ENCODE measurements at regions not wholly inside any gene's neighbourhood (a gene's known extent, or its start where the extent isn't known, plus 50 kb on each side); places are given as distances from the start of the nearest gene placed in this dataset.

DNA sequence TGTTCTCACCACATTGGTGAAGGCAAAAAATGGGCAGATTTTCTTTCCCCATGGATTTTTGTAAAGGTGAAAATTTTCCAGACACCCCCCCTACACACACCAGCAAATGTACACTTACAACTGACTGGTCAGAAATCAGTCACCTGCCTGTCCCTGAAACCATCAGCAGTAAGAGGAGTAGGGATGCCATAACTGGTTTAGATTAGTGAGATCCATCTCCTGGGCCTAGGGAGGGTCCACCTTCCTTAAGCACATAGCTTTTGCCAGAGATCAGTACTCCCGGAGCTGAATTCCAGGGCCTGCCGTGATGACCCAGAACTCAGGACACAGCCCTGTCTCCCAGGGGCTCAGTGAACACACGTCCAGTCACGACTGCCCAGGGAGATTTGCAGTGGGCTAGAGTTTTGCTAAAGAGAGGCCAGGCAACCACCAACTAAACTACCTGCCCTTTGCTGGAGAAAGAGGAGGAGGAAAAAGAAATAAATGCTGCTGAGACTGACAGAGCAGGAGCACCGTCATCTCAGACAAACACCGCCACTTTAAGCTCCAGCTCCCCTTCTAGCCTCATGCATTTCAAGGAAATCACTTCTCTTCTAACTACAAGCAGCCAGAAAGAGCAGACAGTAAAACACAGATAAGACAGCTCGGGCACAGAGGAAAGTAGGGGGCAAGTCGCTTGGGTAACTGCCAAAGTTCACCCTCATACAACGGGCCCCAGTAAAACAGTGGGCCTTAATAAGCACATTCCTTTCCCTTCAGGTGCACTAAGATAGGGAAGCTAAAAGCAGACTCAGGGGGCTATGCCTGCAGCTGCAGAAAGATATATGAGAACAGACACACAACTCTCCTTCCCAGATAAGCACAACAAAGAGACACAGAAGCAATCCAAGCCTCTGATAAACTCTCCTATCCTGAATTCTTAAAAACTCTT, 82.6 kb upstream of the SPTLC3 start:
- no peak for TF ChIP-seq POLR2A (IDR thresholded peaks at IDR 0.05)
- TF ChIP-seq, protein P1, sequence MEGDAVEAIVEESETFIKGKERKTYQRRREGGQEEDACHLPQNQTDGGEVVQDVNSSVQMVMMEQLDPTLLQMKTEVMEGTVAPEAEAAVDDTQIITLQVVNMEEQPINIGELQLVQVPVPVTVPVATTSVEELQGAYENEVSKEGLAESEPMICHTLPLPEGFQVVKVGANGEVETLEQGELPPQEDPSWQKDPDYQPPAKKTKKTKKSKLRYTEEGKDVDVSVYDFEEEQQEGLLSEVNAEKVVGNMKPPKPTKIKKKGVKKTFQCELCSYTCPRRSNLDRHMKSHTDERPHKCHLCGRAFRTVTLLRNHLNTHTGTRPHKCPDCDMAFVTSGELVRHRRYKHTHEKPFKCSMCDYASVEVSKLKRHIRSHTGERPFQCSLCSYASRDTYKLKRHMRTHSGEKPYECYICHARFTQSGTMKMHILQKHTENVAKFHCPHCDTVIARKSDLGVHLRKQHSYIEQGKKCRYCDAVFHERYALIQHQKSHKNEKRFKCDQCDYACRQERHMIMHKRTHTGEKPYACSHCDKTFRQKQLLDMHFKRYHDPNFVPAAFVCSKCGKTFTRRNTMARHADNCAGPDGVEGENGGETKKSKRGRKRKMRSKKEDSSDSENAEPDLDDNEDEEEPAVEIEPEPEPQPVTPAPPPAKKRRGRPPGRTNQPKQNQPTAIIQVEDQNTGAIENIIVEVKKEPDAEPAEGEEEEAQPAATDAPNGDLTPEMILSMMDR (IDR thresholded peaks at IDR 0.05): no peak
